ENCODE measurements at regions not wholly inside any gene's neighbourhood (a gene's known extent, or its start where the extent isn't known, plus 50 kb on each side); places are given as distances from the start of the nearest gene placed in this dataset.

GRCh38 chr14:99029145-99029915 lies 242.7 kb downstream of the BCL11B start:
- ATAC-seq, result no peak
- TF ChIP-seq EP300 (IDR thresholded peaks at IDR 0.05) (no peak), POLR2A (IDR thresholded peaks at IDR 0.05) (no peak), POLR2AphosphoS5 (IDR thresholded peaks at IDR 0.05) (no peak), CTCF (IDR thresholded peaks at IDR 0.05) (no peak)
- WGBS, 2 donors (ENCODE audit: low coverage in 1 of 2), result 68% methylated on average over 9 of the region's 14 CpGs; no CpG with 5 or more reads in 1 of the 2 donors

DNA sequence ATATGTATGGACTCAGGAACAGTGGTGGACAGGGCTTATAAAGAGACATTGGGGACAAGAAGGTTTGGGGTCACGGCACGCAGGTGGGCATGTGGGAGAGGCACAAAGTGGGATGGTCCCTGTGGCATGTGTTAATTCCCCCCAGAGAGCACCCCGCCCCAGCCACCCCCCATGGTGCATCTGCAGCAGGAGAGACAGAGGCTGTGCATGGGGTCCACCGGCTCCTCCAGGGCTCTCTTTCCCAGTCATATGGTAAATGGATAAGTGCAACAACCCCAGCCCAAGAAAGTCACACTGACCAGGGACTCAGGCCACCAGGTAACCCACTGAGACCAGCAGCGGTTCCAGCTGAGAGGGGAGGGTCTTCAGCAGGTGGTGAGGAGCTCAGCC lies 242.1 kb downstream of the BCL11B start:
- TF ChIP-seq EP300 (IDR thresholded peaks at IDR 0.05), result no peak
- TF ChIP-seq CTCF (IDR thresholded peaks at IDR 0.05), result no peak
- no peak for TF ChIP-seq POLR2A (IDR thresholded peaks at IDR 0.05)
- no peak for TF ChIP-seq POLR2AphosphoS5 (IDR thresholded peaks at IDR 0.05)
- Histone ChIP-seq H3K9me3 (no peaks in the 10 kb centered on the region), H3K36me3 (no peaks in the 10 kb centered on the region), H3K27ac (no peak overlapping the region), H3K4me1 (peaks cover 0 to 2% (median 0%) of the 10 kb centered on the region in 3 donors), H3K27me3 (no peaks in the 10 kb centered on the region), H3K4me3 (no peak overlapping the region)
- WGBS, 2 donors (ENCODE audit: low coverage in 1 of 2), result 77% methylated on average over 3 of the region's 5 CpGs; no CpG with 5 or more reads in 1 of the 2 donors
- ATAC-seq, result no peak

More at GRCh38 chr14:99029145-99029915, 242.7 kb downstream of the BCL11B start:
- Histone ChIP-seq H3K9me3 (no peaks in the 10 kb centered on the region), H3K4me3 (no peak overlapping the region), H3K4me1 (no peaks in the 10 kb centered on the region), H3K27me3 (no peaks in the 10 kb centered on the region), H3K27ac (no peak overlapping the region), H3K36me3 (no peaks in the 10 kb centered on the region)

DNA sequence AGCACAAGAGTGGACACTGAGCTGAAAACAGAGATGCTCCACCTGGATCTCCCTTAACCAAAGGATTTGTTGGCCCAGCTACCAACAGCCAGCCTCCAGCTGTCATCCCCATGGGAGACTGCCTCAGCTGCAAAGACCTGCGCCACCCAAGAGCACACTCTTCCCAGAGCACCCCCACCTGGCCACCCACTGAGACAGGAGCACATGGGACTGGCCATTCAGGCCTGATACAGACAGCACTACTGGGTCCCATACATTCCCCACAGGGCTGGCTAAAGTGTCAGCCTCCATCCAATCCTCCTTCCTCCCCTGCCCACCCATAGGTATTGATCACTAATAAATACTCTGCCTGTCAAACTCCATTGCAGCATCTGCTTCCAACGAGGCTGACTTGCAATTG lies 241.5 kb downstream of the BCL11B start:
- Histone ChIP-seq H3K4me1 (peaks cover 0 to 8% (median 1%) of the 10 kb centered on the region in 3 donors), H3K36me3 (no peaks in the 10 kb centered on the region), H3K9me3 (no peaks in the 10 kb centered on the region), H3K4me3 (no peak overlapping the region), H3K27me3 (no peaks in the 10 kb centered on the region), H3K27ac (no peak overlapping the region)
- TF ChIP-seq CTCF (IDR thresholded peaks at IDR 0.05) (no peak), EP300 (IDR thresholded peaks at IDR 0.05) (no peak), POLR2AphosphoS5 (IDR thresholded peaks at IDR 0.05) (no peak), POLR2A (IDR thresholded peaks at IDR 0.05) (no peak)
- 43 to 65% methylated on average over 1 to 2 of the region's 2 CpGs for WGBS, 2 donors (ENCODE audit: low coverage in 1 of 2)
- ATAC-seq, result no peak

- Histone ChIP-seq H3K36me3 (no peaks in the 10 kb centered on the region), H3K27ac (no peak overlapping the region), H3K4me1 (peaks cover 0 to 23% (median 9%) of the 10 kb centered on the region in 3 donors), H3K9me3 (no peaks in the 10 kb centered on the region), H3K27me3 (no peaks in the 10 kb centered on the region), H3K4me3 (no peak overlapping the region)
- TF ChIP-seq EP300 (IDR thresholded peaks at IDR 0.05) (no peak), POLR2AphosphoS5 (IDR thresholded peaks at IDR 0.05) (no peak), POLR2A (IDR thresholded peaks at IDR 0.05) (no peak), CTCF (IDR thresholded peaks at IDR 0.05) (no peak)
- WGBS, 2 donors (ENCODE audit: low coverage in 1 of 2), result 74 to 88% methylated on average over 7 to 8 of the region's 8 CpGs
- ATAC-seq, result no peak
Measured at GRCh38 chr14:99032759-99033158, 239.2 kb downstream of the BCL11B start.

- Histone ChIP-seq H3K36me3 (no peaks in the 10 kb centered on the region), H3K27me3 (no peaks in the 10 kb centered on the region), H3K4me3 (no peak overlapping the region), H3K9me3 (no peaks in the 10 kb centered on the region), H3K4me1 (peaks cover 0 to 23% (median 9%) of the 10 kb centered on the region in 3 donors), H3K27ac (no peak overlapping the region)
- WGBS, 2 donors (ENCODE audit: low coverage in 1 of 2), result 80 to 100% methylated on average over 1 to 4 of the region's 9 CpGs
- ATAC-seq, result no peak
- TF ChIP-seq EP300 (IDR thresholded peaks at IDR 0.05) (no peak), POLR2A (IDR thresholded peaks at IDR 0.05) (no peak), CTCF (IDR thresholded peaks at IDR 0.05) (no peak), POLR2AphosphoS5 (IDR thresholded peaks at IDR 0.05) (no peak)
Measured at GRCh38 chr14:99033951-99034350, 238.0 kb downstream of the BCL11B start.
